DMS 273 treated with DMSO at 0.1 percent for 48 hours (cell line): ENCODE measurements at regions not wholly inside any gene's neighbourhood (a gene's known extent, or its start where the extent isn't known, plus 50 kb on each side); places are given as distances from the start of the nearest gene placed in this dataset.
"Not testable (repeated sequence)": the region's sequence is repeated elsewhere in the genome, so short reads cannot be mapped to it uniquely, and the experiment has no call there.

Experiments used
- DNase-seq: peaks from one replicate; lab custom pipeline; 2025; lab: John Stamatoyannopoulos, UW

DNA sequence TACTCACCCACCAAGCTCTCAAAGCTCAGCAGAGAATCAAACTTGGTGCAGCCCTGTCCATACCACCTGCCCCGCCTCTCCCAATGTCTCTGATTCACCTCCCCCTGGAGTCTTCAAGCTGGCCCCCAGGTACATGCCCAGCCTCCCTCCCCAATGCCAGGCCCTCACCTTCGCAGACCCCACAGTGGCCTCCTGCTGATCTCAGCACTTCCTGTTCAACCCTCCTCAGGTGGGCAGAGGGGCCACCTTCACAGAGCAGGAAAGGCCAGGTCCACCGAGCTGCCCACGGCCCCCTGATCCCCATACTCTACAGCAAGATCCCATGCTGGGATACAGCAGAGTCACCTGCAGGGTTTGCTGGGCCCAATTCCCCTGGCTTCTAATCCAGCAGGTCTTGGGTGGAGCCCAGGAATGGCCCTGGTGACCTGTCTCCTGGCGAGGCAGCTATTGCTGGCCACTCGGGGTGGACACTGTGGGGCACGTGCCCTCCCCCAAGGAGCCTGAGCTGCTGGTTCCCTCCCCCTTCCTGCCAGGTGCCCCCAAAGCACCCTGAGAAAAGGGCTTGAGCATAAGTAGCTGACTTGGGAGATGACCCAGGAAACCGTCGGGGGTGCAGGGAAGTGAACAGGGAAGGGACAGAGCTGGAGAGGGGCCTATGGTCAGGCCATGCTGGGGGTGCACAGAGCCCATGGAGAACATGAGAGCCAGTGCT, 150.7 kb downstream of the BRD1 start:
- no peak for DNase-seq

DNA sequence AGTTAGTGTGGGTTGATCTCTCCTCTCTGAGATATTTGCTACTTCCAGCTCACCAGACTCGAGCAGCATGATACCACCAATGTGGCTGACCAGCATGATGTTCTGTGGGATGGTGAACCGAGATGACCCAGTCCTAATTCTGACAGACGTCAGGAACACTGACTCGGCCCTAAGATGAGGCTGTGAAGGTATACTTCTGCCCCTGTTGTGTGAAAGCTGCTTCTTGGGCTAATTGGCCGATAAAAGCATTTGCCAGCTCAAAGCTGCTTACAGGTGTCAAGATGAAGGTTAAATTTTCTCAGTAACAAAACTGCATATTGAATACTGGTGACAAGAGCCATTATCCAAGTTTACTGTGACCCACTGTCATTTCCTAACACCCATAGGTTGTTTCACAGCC, 151.4 kb downstream of the BRD1 start:
- no peak for DNase-seq

DNA sequence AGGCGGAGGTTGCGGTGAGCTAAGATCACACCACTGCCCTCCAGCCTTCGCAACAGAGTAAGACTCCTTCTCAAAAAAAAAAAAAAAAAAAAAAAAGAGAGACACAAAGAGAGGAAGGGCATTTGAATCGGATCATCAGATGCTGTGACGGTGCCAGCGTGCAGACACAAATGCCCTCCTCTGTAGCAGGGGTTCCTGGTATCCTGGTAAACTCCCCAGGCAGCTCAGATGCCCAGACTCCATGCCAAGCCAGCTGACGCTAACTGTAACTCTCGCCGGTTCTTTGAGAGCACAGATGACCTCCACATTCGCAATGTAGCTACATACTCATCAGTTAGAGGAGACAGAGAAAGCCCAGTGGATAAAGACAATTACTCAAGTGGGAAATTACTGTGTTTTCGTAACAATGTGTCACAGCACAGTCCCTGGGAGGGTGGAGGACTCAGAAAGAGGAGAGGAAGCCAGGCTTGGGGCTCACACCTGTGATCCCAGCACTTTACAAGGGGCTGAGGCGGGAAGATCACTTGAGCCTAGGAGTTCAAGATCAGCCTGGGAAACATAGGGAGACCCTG, 153.1 kb downstream of the BRD1 start:
- DNase-seq: no peak

DNA sequence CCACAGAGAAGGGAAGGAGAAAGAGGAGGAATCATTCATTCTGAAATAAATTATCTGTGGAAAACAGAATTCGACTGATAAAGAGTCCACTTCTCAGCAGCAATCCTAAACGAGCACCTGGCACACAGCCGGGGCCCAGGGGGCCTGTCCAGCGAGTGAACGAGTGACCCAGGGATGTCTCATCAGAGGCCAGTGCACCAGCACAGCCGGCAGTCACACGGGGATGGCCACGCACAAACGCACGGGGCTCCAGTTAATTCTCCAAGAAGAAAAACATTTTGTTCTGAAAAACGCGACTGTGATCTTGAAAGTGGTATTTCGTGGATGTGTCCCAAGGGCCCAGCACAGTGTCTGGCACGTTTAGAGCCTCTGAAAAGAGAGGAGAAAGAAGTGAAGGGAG, 154.6 kb downstream of the BRD1 start:
- DNase-seq: no peak

DNA sequence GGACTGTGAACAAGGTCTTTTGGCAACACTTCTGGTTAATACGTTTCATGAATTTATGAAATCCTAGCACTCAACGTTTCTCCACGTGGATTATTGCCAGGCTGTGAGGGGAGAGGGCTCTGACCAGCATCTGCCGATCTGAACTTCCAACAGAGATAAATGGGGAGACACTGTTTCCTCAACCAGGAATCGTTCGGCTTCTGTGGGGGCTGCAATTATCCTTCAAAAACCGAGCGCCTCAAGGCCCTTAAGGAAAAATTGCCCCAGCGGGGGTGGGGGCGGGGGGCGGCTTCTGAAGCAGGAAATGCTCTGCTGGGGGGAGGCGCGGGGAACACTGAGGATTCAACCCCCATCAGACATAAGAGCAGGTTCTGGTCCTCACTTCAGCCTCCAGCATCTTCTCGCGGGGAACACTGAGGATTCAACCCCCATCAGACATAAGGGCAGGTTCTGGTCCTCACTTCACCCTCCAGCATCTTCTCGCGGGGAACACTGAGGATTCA, 155.6 kb downstream of the BRD1 start:
- no peak for DNase-seq

DNA sequence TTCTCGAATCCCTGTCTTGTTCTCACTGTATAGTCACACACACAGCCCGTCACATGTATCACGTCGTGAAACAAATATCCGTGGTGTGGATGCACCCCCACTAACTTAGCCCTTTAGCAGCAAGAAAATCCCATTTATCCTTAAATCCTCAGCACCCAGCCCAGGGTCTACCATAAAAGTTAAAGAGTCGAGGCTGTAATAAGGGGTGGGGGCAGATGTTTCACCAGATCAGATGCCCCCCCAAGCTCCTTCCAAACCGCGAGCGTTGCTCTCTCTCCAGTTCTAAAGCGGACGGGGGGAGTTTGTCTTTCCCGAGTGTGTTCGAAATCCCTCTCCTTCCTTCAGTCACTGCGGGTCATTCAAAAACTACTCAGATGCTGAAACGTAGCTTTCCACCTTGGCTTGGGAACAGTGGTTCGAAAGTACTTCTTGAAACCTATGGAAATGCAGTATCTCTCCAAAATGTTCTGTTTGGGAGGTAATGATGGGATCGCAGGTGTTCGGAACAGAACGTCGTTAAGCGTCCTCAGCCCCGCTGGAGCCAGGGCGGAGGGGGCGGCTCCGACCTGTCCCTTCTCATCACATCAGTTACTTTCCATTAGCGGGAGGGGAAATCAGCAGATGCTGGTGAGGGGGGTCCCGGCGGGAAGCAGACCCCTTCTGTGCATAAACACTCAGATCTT, 156.2 kb downstream of the BRD1 start:
- DNase-seq: no peak

DNA sequence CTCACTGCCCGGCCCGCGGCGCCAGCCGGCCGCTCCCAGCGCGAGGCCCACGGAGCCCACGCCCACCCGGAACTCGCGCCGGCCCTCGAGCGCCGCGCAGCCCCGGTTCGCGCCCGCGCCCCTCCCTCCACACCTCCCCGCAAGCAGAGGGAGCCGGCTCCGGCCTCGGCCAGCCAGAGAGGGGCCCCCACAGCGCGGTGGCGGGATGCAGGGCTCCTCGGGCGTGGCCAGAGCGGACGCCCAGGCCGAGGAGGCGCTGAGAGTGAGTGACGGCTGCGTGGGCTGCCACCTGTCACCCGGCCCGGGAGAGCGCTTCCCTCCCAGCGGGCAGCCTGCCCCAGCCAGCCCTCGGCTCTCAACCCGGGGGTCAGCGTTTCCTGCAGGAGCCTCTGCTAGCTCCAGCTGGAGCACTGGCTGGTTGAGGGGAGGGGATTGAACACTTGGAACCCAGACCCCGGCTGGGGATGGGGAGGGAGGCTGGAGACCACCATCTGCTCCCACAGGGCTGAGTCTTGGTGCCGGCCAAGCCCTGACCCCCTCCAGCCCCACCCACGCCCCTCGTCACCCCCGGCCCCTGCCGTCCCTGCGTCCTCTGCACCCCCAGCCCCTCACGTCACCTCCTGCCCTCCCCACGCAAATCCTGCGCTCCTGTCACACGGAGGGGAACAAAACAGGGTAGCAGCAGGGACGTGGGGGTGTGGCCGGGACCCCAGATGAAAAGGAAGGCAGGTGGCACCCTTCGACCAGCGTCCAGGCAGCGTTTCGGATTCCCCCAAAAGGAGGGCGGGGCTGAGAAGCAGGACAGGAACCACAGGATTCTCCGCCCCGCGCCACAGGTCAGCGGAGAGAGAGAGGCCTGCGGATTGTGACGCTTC, 157.0 kb downstream of the BRD1 start:
- no peak for DNase-seq

DNA sequence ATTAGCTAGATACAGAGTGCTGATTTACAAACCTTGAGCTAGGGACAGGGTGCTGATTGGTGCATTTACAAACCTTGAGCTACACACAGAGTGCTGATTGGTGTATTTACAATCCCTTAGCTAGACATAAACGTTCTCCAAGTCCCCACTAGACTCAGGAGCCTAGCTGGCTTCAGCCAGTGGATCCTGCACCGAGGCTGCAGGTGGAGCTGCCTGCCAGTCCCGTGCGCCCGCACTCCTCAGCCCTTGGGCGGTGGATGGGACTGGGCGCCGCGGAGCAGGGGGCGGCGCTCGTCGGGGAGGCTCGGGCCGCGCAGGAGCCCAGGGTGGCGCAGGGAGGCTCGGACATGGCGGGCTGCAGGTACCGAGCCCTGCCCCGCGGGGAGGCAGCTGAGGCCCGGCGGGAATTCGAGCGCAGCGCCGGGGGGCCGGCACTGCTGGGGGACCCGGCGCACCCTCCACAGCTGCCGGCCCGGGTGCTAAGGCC, 157.7 kb downstream of the BRD1 start:
- not testable (repeated sequence) for DNase-seq

DNA sequence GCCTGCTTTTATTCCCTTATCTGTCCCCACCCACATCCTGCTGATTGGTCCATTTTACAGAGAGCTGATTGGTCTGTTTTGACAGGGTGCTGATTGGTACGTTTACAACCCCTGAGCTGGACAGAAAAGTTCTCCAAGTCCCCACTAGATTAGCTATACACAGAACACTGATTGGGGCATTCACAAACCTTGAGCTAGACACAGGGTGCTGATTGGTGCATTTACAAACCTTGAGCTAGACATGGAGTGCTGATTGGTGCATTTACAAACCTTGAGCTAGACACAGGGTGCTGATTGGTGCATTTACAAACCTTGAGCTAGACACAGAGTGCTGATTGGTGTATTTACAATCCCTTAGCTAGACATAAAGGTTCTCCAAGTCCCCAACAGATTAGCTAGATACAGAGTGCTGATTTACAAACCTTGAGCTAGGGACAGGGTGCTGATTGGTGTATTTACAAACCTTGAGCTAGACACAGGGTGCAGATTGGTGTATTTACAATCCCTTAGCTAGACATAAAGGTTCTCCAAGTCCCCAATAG, 158.2 kb downstream of the BRD1 start:
- DNase-seq: not testable (repeated sequence)

DNA sequence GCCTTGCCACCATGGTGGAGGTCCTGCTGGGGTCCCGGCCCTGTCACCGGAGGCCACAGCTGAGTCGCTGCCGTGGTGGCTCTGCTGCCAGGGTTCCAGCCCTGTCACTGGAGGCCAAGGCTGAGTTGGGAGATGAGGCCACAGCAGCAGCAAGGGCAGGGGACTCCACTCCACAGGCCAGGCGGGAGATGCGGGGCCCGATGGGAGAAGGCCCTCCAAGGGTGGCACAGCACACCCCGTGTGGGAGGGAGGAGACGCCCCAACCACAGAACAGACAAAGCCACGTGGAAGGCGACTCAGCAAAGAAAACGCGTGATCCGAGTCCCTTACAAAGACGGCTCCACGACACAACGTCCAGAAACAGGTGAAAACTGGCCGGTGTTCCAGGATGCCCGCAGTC, 159.3 kb downstream of the BRD1 start:
- DNase-seq: no peak

DNA sequence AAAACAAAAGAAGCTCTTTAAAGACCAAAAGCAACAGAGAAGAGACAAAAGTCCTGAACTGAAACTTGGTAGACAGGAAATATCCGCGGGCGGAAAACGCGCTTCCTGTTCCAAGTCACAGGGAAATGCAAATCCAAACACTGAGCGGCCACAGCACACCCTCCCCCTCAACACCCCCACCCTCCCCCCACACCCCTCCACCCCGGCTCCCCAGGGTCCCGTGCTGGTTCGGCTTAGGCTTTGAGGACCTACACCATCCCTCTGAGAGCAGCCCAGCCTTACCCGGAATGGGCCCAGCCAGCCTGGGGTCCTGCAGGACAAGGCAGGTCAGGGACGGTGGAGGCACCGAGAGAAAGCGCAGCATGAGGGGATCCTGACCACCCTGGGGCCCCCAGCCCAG, 160.4 kb downstream of the BRD1 start:
- DNase-seq: no peak

DNA sequence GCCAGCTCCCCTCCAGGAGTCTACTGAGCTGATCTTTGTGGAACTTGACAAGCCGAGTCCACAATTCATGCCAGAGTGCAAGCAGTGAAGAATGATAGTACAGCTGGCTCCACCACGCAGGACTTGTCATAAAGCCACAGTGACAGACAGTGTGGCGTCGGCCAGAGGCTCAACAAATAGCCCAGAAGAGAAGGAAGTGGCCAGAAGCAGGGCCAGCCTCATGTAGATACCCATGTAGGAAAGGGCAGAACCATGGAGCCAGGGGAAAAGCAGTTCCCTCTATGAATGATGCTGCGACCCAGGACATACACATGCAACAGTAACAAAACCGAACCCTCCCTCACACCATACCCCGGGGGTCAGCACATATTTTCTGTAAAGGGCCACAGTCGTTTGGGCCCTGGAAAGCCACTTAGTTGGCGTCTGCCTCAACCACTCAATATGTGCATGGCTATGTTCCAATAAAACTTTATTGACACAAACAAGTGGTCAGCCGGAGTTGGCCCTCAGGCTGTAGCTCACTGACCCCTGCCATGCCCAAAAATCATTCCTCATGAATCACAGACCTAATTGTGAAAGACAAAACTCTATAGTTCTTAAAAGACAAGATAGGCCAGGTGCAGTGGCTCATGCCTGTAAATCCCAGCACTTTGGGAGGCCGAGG, 161.4 kb downstream of the BRD1 start:
- DNase-seq: no peak

DNA sequence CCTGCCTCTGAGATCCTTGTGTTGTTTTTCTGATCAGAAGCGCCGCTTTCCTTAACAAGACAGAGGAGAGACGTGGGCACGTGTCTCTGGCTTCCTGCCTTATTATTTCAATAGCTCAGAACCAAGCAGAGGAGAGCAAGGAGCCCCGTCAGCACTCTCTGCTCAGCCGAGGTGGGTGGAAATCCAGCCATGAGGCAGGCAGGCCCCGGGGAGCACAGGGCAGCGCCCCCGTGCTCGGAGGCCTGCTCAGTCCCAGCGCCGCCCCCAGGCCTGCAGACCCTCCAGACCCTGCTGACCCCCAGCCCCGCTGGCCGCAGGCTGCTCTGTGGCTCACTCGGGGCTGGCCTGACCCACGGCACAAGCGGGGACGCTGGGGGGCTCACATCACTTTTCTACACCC, 162.8 kb downstream of the BRD1 start:
- no peak for DNase-seq

DNA sequence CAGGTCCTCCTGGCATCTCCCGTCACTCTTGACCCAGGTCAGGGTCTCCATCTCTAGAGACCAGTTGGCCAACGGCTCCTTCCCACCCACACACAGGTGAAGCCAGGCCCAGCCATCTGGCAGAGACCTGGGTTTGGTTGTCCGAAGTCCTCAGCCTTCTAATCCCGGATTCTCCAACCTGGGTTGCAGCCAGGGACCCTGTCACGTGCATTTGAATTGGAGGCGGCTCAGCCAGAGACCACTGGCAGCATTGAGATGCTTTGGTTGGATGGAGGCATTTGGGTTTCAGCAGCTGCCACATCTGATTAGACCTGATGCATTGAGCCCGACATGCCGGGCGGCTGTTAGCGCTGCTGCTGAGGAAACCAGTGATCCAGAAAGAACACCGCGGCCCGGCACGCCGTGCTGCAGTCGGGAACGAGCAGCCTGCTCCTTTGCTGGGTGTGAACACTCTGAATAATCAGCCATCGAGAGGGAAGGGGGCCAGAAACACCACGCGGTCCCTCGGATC, 163.2 kb downstream of the BRD1 start:
- DNase-seq: no peak

DNA sequence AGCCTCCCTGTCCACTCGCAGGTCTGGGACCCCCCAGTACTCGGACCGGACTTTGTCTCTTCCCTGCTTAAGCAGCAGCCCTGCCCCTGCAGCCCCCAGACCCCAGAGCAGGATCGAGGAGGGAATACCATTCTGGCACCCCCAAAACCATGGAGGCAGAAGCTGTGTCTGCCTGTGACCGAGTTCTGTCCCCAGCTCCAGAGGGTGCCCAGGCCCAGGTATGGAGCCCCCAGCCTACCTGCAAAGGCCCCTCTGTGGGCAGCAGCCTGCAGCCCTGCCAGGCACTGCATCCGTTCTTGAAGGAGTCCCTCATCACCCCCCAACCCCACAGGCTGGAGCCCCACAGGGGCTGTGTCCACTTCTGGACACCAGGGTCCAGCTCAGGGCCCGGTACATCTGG, 163.8 kb downstream of the BRD1 start:
- no peak for DNase-seq

DNA sequence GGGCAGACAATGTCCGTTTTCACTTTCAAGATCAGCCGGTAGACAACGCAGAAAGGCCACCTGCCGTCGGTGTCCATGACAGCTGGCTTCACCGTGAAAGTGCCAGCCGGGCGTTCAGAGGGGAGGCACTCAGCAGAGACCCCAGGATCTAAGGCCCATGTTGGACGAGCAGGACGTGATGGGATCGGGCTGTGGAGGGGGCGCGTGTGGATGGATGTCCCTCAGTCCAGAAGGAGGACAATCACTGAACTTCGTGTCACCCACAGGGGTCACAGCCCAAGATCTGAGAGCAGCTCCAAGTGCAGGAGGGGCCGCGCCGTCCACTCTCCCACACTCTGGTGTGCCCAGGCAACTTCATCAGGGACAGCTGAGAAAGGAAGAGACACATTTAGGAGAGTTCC, 164.4 kb downstream of the BRD1 start:
- no peak for DNase-seq

DNA sequence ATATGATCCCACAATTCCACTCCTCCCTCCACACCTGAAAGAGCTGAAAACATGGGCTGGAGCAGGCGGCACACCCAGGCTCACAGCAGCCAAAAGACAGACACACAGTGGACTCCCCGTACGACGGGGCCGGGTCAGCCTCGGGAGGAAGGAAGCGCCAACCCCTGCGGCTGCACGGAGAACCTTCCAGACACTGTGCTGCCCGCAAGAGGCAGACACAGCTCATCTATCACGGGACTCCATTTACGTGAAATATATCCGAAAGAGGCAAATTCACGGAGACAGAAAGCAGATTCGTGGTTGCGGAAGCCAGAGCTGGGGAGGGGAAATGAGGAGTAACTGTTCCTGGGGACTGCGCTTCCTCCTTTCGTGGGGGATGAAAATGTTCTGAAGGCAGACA, 165.0 kb downstream of the BRD1 start:
- no peak for DNase-seq

DNA sequence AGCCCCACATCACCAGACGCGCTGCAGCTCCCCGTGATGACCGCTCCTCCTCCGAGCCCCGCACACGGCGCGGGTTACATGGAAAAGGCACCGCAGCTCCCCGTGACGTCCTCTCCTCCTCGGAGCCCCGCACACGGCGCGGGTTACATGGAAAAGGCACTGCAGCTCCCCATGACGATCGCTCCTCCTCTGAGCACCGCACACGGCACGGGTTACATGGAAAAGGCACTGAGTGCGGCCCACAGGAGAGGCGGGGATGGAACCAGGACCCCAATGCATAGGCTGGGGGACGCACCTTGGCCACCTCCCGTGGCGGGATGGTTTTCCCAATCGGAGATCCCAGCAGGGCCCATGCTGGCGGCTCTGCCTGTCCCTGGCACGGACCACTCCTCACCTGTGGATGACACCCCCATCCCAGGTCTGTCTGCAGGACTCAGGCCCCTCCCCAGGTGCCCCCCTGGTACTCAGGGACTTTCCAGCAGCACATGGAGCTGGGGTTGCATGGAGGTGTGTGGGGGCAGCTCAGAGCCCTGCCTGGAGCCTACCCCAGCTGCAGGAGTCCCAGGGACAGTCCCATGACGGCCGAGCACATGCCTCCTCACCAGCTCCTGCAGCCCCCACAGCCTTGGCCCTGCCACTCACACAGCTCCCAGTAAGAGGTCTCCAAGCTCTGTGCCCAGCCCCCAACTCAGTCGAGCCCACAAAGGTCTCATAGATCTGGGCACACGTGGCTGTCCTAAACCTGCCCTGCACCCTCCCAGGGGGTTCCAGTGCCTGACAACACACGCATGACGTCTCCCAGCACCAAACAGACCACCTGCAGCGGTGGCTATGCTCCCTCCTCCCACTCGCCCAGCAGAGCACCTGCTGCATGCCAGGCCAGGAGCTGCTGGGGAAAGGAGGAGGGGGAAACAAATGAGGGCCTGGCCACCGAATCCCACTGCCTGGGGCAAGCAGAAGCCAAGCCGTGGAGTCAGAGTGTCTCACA, 166.6 kb downstream of the BRD1 start:
- no peak for DNase-seq

DNA sequence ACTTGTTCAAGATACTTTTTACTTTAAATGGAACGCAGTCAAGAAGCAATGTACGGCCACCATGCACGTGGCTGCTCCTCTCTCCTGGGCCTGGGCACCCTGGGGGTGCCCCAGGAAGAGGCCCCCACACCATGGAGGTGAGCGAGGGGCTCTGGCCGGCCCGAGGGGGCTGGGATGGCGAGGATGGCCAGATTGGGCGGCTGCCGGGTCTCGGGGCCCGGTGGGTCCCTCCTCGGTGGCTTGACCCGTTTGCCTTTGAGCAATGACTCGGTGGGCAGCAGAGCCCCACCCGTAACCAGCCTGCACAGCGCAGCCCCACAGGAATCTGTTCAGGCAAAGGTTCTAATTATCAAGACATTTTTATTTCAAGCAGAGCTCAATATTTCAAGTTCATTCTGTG, 167.4 kb downstream of the BRD1 start:
- DNase-seq: no peak

DNA sequence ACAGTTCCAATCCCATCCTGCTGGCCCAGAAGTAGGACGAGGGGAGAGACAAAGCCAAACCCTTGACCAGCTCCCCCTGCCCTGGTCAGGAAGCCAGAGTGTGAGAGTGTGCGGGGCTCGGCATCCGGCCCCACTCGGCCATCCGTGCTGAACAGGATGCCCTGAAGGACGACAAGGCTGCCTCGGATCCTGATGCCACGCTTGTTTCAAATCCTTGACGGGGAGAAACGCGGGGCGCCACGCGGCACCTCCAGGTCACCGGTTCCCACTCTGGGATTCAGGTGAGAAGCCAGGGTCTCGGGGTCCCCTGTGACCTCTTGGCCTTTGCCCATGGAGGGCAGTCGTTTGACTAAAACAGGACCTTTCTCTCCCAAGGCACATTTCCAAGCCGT, 167.8 kb downstream of the BRD1 start:
- DNase-seq: no peak
